H1 (cell line): ENCODE measurements at regions not wholly inside any gene's neighbourhood (a gene's known extent, or its start where the extent isn't known, plus 50 kb on each side); places are given as distances from the start of the nearest gene placed in this dataset.

Experiments used
- BRCA1 ChIP-seq: IDR thresholded peaks from 2 replicates; pipeline ENCODE4 v1.6.1; 2012; ENCODE audit warnings: low read depth, low read length, improper control_type of control experiment
- EZH2 ChIP-seq: fragments of 200-600 bp; sonication (generic); IDR thresholded peaks from 2 replicates; pipeline ENCODE4 v1.7.1; 2012; ENCODE audit warnings: low read depth, mild to moderate bottlenecking, moderate library complexity, low read length, inconsistent platforms; ENCODE audit not compliant: severe bottlenecking
- KDM4A ChIP-seq: IDR thresholded peaks from one replicate; pipeline ENCODE4 v1.7.1; 2012; ENCODE audit warnings: low read depth, mild to moderate bottlenecking, moderate library complexity, low read length, inconsistent platforms; ENCODE audit not compliant: severe bottlenecking
- SAP30 ChIP-seq: fragments of 300-600 bp; sonication (generic); IDR thresholded peaks from 2 replicates; pipeline ENCODE4 v1.7.1; 2012; ENCODE audit warnings: low read length, moderate library complexity, mild to moderate bottlenecking, inconsistent platforms; ENCODE audit not compliant: insufficient read depth, insufficient replicate concordance

DNA sequence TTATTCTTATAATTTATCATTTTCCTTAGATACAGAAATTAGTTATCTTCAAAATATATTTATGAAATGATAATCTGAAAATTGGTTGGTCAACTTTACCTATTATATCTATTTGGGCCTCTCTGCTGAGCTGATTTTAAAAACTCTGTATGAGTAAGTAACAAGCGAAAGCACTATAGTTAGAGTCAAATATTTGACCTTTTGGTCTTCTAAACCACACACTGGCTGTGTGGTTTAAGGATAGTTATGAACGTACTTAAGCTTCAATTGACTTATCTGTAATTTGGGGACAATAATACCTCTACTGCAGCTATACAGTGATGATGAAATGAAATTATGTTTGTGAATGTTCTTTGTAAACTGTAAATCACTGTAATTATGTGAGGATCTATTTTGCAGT, 763.9 kb upstream of the GRM7 start (continued):
- TF ChIP-seq SAP30 (no peak), BRCA1 (no peak), EZH2 (no peak), KDM4A (no peak)
- TF ChIP-seq, all 59 proteins: peak for 0
